Stimulated activated naive B cell treated with anti-CD40 and anti-IgM and Interleukin-4, amounts not matched to agents 10 μg/mL and 1 μg/mL and 100 μg/mL, for 72 hours (primary cell): ENCODE measurements at regions not wholly inside any gene's neighbourhood (a gene's known extent, or its start where the extent isn't known, plus 50 kb on each side); places are given as distances from the start of the nearest gene placed in this dataset.
"Not testable (repeated sequence)": the region's sequence is repeated elsewhere in the genome, so short reads cannot be mapped to it uniquely, and the experiment has no call there.

ENCODE experiments used
- ATAC-seq, 2 donors: fragments of 150-1000 bp; cut with Tn5 transposase; replicated peaks; 2 replicates each; pipeline ENCODE4 v1.10.0; 2021; ENCODE audit warnings: moderate library complexity in 1 of 2
- DNase-seq: peaks from one replicate; pipeline ENCODE4 v3.0.0; 2021
- H3K27ac Mint-ChIP-seq: one replicate; pipeline ENCODE4 v1.8.0; 2022; ENCODE audit warnings: mild to moderate bottlenecking, mixed read lengths
- H3K27me3 Mint-ChIP-seq, 2 donors: one replicate each; pipeline ENCODE4 v1.8.0; 2022; ENCODE audit warnings: mixed read lengths in 2 of 2
- H3K36me3 Mint-ChIP-seq, 2 donors: one replicate each; pipeline ENCODE4 v1.8.0; 2022; ENCODE audit warnings: mixed read lengths in 2 of 2, mild to moderate bottlenecking in 1 of 2
- H3K4me1 Mint-ChIP-seq, 2 donors: one replicate each; pipeline ENCODE4 v1.8.0; 2022; ENCODE audit warnings: mixed read lengths in 2 of 2, mild to moderate bottlenecking in 1 of 2
- H3K4me3 Mint-ChIP-seq, 2 donors: one replicate each; pipeline ENCODE4 v1.8.0; 2022; ENCODE audit warnings: mild to moderate bottlenecking in 2 of 2, mixed read lengths in 2 of 2, moderate library complexity in 1 of 2
- H3K9me3 Mint-ChIP-seq, 2 donors: one replicate each; pipeline ENCODE4 v1.8.0; 2022; ENCODE audit warnings: mixed read lengths in 2 of 2, mild to moderate bottlenecking in 1 of 2

DNA sequence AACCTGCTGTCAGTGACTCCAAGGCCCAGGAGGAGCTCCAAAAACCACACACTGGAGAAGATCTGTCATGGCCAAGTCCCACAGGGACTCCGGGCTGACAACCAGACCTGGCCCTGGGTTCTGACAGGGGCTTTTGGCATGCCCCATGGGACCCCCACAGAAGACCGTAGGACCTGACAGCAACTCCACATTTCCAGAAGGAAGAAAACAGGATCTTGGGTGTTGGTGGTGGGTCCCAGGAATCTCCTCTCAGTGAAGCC is 275.9 kb upstream of the HS6ST1 start:
- Mint-ChIP-seq H3K27me3 (peaks cover 5 to 6% of the 10 kb centered on the region in 2 donors), H3K27ac (no peak overlapping the region), H3K9me3 (no peaks in the 10 kb centered on the region), H3K4me1 (no peaks in the 10 kb centered on the region), H3K36me3 (no peaks in the 10 kb centered on the region), H3K4me3 (no peak overlapping the region)
- DNase-seq (no peak), ATAC-seq (no peak)

DNA sequence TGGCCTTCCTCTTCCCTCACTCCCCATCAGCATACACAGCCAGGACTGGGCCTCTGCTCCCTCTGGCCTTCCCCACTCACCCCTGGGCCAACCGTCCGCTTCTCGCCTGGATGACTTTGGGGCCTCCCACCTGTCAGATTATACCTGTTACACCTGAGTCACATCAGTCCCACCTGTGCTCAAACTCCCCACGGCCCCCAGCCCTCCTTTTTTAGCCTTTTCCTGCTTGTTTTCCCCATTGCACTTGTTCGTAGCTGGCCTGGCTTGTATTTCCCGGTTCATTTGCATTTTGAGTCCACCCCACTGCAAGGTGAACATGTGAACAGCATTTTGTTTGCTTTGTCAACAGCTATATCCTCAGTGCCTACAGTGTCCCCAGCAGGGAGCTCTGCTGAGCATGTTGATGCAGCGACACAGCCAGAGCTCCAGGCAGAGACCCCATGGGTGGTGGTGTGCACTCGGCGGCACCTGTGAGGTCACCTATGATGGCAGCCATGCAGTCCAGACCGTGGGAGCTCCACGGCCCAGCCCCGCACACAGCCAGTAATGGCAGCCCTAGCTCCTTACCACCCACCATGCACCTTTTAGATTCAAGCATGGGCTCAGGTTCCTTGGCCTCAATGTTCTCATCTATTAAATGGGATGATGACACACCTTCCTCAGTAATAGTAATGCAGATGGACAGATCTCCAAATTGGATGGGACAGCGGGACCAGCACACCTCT is 276.4 kb upstream of the HS6ST1 start:
- no peaks in the 10 kb centered on the region for H3K4me1 Mint-ChIP-seq
- H3K27ac Mint-ChIP-seq, result no peak overlapping the region
- H3K36me3 Mint-ChIP-seq, result no peaks in the 10 kb centered on the region
- peaks cover 5 to 6% of the 10 kb centered on the region in 2 donors for H3K27me3 Mint-ChIP-seq
- H3K4me3 Mint-ChIP-seq, result no peak overlapping the region
- H3K9me3 Mint-ChIP-seq, result no peaks in the 10 kb centered on the region
- DNase-seq, result no peak
- no peak for ATAC-seq

DNA sequence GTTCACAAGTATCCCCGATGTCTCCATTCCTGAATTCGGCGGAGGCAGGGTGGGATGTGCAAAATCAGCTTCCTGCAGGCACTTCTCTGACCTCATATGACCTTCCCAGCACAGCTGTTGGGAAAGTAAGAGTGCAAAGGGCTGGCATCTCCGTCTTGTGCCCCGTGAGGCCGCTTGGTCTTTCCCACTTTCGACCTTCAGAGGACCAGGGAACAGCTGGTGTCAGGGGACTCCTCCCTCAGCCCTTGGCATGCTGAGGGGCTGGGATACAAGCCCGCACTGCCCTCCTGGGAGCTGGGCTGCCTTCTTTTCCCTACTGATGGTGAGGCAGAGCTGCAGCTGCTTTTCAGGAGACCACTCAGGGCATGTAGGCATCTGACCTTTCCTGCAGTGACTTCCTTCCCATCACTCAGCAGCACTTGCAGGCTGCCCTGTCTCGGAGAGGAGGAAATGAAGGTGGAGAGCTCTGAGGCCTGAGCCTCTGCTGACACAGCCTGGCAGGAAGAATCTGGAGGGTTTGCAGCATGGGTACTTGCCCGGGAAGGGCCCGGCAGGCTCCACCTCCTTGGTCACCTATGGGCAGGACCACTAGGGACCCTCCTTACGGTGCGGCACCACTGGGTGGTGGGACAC is 277.2 kb upstream of the HS6ST1 start:
- Mint-ChIP-seq H3K27me3 (peaks cover 0 to 6% of the 10 kb centered on the region in 2 donors), H3K4me3 (no peak overlapping the region), H3K36me3 (no peaks in the 10 kb centered on the region), H3K4me1 (no peaks in the 10 kb centered on the region), H3K9me3 (no peaks in the 10 kb centered on the region), H3K27ac (no peak overlapping the region)
- DNase-seq, result no peak
- peak in 1 of 2 donors; percentile 10 for ATAC-seq

DNA sequence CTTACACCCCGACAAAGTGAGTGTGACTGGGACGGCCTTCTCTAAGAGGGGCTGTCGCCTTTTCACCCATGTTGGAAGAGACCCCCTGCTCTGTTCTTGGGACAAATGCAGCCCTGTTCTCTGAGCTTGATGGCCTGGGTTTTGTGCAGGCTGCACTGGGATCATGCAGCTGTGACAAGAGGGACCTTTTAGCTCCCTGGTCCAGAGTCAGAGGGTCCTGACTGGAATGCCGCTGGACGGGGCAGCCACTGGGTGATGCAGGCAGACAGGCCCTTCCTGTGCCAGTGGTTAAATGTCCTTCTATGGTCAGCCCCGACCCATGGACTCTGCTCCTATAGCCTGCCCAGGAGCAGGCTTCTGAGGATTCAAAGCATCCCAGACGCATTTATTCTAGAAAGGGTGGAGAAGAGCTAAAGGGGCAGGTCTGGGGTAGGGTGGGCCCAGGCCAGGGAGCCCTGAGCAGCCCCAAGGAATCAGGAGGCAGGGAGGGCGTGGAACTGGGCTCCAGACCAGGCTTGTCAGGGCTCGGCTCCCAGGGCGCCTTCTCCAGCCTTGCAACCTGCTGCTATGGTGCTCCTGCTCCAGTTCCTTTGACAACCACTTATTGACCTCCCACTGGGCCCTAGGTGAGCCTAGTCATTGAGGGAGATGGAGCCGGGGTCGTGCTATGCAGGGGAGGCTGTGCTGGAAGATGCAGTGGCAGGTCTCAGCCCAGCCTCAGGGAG is 277.9 kb upstream of the HS6ST1 start:
- Mint-ChIP-seq H3K27ac (no peak overlapping the region), H3K4me3 (no peak overlapping the region), H3K4me1 (no peaks in the 10 kb centered on the region), H3K36me3 (no peaks in the 10 kb centered on the region), H3K9me3 (no peaks in the 10 kb centered on the region), H3K27me3 (peaks cover 0 to 6% of the 10 kb centered on the region in 2 donors)
- DNase-seq, result no peak
- ATAC-seq, result no peak

DNA sequence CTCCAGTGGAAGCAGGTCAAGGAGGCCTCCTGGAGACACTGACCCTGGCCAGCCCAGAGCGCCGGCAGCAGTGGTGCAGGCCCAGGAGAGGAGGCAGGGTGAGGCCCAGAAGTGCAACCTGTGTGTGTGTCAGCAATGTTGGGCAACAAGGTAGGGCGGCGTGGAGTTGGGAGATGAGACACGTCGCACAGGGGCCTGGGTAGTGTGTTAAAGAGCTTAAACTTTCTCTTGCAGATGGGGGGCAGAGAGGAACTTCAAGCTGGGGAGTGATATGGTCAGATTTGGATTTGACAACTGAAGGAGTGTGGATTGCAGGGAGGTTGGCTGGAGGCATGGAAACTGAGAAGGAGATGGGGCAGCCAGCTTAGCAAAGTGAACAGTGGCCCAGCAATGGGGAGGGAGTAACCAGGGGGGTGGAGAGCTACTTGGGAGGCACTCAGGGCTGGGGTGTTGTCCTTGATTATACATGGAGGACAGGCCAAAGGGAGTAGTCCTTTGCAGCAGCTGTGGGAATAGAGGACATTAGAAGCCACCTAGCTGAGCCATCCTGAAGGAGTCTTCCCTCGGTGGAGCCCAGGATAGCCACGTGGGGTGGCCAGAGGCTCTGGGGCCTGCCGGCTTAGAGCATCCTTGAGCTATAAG is 278.6 kb upstream of the HS6ST1 start:
- H3K9me3 Mint-ChIP-seq, result no peaks in the 10 kb centered on the region

DNA sequence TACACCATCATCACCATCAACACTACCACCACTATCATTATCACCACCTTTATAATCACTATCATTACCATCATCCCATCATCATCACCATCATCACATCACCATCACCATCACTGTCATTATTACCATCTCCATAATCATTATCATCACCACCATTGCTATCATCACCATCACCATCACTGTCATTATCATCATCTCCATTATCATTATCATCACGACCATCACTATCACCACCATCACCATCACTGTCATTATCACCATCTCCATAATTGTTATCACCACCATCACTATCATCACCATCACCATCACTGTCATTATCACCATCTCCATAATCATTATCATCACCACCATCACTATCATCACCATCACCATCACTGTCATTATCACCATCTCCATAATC is 279.6 kb upstream of the HS6ST1 start:
- H3K4me1 Mint-ChIP-seq, H3K4me3 Mint-ChIP-seq, DNase-seq: not testable (repeated sequence)

More for the DNA sequence above, 278.6 kb upstream of the HS6ST1 start:
- no peak for ATAC-seq
- no peaks in the 10 kb centered on the region for H3K27me3 Mint-ChIP-seq
- no peaks in the 10 kb centered on the region for H3K36me3 Mint-ChIP-seq
- H3K4me3 Mint-ChIP-seq, result no peak overlapping the region
- H3K4me1 Mint-ChIP-seq, result no peaks in the 10 kb centered on the region
- no peak overlapping the region for H3K27ac Mint-ChIP-seq
- no peak for DNase-seq

DNA sequence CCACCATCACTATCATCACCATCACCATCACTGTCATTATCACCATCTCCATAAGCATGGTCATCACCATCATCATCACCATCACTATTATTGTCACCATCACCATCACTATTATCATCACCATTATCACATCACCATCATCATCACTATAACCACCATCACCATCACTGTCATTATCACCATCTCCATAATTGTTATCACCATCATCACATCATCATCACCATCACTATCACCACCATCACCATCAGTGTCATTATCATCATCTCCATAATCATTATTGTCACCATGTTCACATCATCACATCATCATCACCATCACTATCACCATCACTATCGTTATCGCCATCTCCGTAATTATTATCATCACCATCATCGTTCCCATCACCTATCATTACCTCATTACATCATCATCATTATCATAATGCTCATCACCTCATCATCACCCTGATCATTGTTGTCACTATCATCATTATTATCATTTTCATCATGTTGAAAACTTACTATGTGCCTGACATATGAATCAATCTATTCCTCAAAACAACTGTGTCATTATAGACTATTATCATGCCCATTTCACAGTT is 280.3 kb upstream of the HS6ST1 start:
- Mint-ChIP-seq H3K9me3 (no peaks in the 10 kb centered on the region), H3K4me3 (no peak overlapping the region)

More for the DNA sequence above, 279.6 kb upstream of the HS6ST1 start:
- H3K9me3 Mint-ChIP-seq, H3K36me3 Mint-ChIP-seq, H3K27ac Mint-ChIP-seq, H3K27me3 Mint-ChIP-seq, ATAC-seq: not testable (repeated sequence)

DNA sequence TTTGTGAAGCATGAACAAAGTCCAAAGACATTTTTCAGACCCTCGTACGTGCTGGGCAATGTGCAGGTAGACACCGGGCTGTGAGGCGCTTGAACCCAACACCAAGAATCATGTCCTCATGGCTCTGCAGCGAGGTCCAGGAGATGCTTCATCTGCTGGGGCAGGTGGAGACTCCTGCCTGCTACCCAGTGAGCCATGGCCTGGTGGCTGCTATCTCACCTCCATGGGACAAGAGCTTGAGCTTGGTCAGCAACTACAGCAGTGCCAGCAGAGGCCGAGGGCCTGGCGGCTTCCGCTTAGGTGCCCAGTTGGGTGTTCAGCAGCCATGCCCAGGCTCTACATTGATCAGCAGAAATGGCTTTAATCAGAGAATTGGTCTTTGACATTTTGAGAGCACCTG is 281.0 kb upstream of the HS6ST1 start:
- no peaks in the 10 kb centered on the region for H3K27me3 Mint-ChIP-seq
- ATAC-seq (no peak), DNase-seq (no peak)
- no peaks in the 10 kb centered on the region for H3K9me3 Mint-ChIP-seq
- no peak overlapping the region for H3K27ac Mint-ChIP-seq
- H3K36me3 Mint-ChIP-seq, result no peaks in the 10 kb centered on the region
- H3K4me1 Mint-ChIP-seq, result no peaks in the 10 kb centered on the region
- no peak overlapping the region for H3K4me3 Mint-ChIP-seq

More for the DNA sequence above, 280.3 kb upstream of the HS6ST1 start:
- Mint-ChIP-seq H3K36me3 (no peaks in the 10 kb centered on the region), H3K27me3 (no peaks in the 10 kb centered on the region), H3K27ac (no peak overlapping the region), H3K4me1 (no peaks in the 10 kb centered on the region)
- no peak for ATAC-seq
- no peak for DNase-seq

DNA sequence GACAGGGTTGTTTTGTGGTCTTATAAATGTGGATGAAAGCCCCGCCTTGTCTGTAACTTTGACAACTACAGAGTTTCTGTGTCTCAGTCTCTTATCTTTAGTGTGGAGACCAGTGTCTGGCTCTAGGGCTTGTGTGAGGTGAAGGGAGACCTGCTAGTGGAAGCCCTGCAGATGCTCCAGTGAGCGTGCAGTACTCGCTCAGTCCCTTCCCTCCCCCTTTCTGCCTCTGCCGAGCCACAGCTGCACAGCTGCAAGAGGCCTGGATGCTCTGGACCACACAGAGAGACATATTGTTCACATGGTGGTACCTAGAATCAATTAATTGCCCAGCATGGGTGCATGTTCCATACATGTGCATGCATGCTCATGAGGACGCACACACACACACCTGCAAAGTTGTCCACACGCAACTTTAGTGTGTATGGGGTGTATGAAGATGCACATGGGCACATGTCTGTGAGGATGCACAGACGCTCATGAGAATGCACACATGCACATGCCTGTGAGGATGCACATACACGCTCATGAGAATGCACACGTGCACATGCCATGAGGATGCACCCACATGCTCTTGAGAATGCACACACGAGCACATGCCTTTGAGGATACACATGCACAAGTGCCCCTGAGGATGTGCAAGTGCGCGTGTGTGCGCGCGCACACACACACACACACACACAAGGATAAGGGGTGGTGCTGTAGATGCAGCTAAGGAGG is 282.1 kb upstream of the HS6ST1 start:
- Mint-ChIP-seq H3K9me3 (no peaks in the 10 kb centered on the region), H3K4me3 (no peak overlapping the region), H3K27ac (no peak overlapping the region), H3K36me3 (no peaks in the 10 kb centered on the region), H3K4me1 (no peaks in the 10 kb centered on the region), H3K27me3 (no peaks in the 10 kb centered on the region)
- DNase-seq (no peak), ATAC-seq (no peak)

DNA sequence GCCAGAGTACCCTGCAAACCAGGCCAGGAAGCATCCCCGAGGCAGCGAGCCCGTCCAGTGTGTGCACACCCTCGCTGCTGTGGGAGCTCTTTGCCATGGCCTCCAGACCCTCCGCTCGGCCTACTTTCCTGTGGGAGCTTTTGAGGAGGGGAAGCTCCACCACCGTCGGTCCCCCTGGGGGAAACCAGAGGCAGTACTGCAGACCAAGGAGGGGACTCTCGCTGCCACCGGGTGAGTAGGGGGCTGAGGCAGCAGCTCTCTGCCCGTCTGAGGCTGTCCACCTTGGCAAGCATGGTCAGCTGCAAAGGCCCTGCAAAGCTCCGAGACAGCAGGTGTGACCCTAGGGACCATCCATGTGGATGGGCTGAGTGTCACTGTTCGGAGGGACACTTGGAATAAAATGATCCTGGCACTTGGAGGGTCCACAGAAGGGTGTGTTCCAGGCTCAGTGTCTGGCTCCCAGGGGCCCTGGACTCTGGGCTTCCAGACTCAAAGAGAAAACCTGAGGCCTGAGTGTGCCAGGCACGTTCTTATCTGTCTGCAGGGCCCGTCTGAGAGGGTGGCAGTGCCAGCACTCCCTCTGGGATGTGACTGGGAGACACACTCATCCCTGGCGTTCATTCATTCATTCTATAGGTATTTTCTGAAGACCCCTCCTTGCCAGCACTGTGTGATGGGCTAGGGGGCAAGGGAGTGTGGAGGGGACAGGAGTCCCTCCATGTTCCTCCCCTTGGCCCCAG is 282.8 kb upstream of the HS6ST1 start:
- ATAC-seq, result no peak
- H3K4me3 Mint-ChIP-seq, result no peak overlapping the region
- H3K36me3 Mint-ChIP-seq, result no peaks in the 10 kb centered on the region

DNA sequence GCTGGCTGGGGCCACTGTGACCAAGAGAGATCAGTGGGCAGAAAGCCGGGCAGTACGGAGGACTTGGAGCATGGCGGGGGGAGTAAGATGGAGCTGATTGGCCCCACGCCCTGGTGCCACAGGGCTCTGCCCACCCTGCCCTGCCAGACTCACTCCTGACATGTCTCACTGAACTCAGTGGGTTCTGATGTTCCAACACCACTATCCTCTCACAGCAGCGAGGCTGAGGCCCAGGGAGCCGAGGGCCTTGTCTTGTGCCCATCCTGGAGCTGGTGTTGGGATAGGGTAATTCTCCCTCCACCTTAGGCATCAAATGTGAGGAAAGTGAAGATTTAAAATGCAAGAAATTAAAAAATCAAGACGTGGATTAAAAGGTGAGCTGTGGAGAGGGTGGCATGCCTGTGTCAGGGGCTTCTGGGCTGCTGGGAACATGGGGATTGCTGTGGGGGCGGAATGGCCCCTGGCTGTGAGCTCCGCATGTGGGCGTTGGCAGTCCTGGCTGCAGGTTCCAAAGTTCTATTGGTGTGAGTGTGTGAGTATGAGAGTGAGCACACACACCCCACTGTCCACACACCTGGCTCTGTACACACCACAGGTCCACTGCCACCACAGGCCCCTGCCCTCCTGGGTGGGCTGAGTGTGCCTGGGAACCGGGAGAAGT is 283.5 kb upstream of the HS6ST1 start:
- Mint-ChIP-seq H3K36me3 (no peaks in the 10 kb centered on the region), H3K4me3 (no peak overlapping the region), H3K27ac (no peak overlapping the region), H3K27me3 (no peaks in the 10 kb centered on the region), H3K9me3 (no peaks in the 10 kb centered on the region), H3K4me1 (no peaks in the 10 kb centered on the region)
- ATAC-seq (no peak), DNase-seq (no peak)

More for the DNA sequence above, 282.8 kb upstream of the HS6ST1 start:
- Mint-ChIP-seq H3K4me1 (no peaks in the 10 kb centered on the region), H3K27me3 (no peaks in the 10 kb centered on the region), H3K9me3 (no peaks in the 10 kb centered on the region), H3K27ac (no peak overlapping the region)
- DNase-seq, result no peak

DNA sequence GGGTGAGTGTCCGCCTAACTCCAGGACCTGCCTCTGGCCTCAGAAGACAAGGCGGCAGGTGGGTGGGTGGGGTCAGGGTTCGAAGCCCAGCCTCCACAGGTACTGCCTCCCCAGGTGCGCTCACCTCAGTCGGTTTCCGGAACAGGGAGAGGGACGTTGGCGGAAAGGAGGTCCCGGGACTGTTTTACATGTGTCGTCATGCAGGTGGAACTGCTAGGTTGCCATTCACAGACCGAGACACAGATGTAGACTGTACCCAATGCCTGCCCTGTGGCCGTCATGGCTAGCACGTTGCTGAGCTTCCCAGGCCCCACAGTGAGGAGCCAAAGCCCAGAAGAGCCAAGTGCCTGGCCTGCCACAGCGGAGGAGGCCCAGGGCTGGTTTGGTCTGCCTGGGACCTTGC is 284.0 kb upstream of the HS6ST1 start:
- DNase-seq (no peak), ATAC-seq (no peak)
- no peaks in the 10 kb centered on the region for H3K4me1 Mint-ChIP-seq
- H3K27ac Mint-ChIP-seq, result no peak overlapping the region
- H3K36me3 Mint-ChIP-seq, result no peaks in the 10 kb centered on the region
- no peak overlapping the region for H3K4me3 Mint-ChIP-seq
- no peaks in the 10 kb centered on the region for H3K27me3 Mint-ChIP-seq
- no peaks in the 10 kb centered on the region for H3K9me3 Mint-ChIP-seq

DNA sequence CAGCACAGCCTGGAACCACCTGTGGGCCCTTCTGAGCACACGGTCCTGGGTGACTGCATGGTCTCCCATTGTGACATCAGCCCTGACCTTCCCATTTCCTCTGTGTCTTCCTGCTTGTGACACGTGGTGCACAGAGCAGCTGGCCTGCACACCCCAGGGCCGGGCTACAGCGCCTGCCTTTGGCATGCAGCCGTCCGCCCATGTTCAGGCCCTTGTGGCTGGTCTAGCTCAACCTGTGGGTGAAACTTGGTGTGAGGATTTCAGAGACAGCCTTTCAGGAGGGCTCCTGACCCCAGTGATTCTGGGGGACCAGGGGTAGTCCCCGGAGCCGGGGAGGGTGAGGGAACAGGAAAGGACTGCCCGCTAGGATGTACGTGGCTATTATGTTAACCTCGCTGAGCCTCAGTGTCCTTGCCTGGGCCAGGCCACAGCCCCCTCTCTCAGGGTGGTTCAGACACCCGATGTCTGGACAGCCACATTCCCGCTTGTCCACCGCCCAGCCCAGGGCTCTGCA is 284.8 kb upstream of the HS6ST1 start:
- Mint-ChIP-seq H3K27me3 (no peaks in the 10 kb centered on the region), H3K27ac (no peak overlapping the region), H3K4me3 (no peak overlapping the region), H3K9me3 (no peaks in the 10 kb centered on the region), H3K36me3 (no peaks in the 10 kb centered on the region), H3K4me1 (no peaks in the 10 kb centered on the region)
- ATAC-seq, result peak; percentile 66 to 80
- DNase-seq, result no peak
